Astrocyte (in vitro differentiated cells and primary cell): ENCODE measurements at regions not wholly inside any gene's neighbourhood (a gene's known extent, or its start where the extent isn't known, plus 50 kb on each side); places are given as distances from the start of the nearest gene placed in this dataset.
"Not testable (repeated sequence)": the region's sequence is repeated elsewhere in the genome, so short reads cannot be mapped to it uniquely, and the experiment has no call there.

Experiments used
- DNase-seq: peaks from one replicate; pipeline ENCODE4 v3.0.0-alpha.2; 2010; ENCODE audit warnings: low read depth
- FAIRE-seq: peaks from 2 replicates; lab custom pipeline; 2011; peaks lifted over from hg19 to GRCh38; lab: Jason Lieb, UNC
- H2AFZ ChIP-seq: 2 replicates; pipeline ENCODE4 v1.6.0; 2012; ENCODE audit warnings: low read depth, low read length, inconsistent platforms
- H3K27ac ChIP-seq: 2 replicates; pipeline ENCODE4 v1.5.1; 2011; ENCODE audit warnings: low read depth, low read length, inconsistent platforms
- H3K27me3 ChIP-seq: 2 replicates; pipeline ENCODE4 v1.6.0; 2011; ENCODE audit warnings: low read length, inconsistent platforms; ENCODE audit not compliant: insufficient read depth
- H3K36me3 ChIP-seq: 2 replicates; pipeline ENCODE4 v1.5.1; 2011; ENCODE audit warnings: low read length, inconsistent platforms; ENCODE audit not compliant: insufficient read depth
- H3K4me1 ChIP-seq: 2 replicates; pipeline ENCODE4 v1.5.1; 2011; ENCODE audit warnings: low read length, inconsistent platforms; ENCODE audit not compliant: insufficient read depth
- H3K4me2 ChIP-seq: 2 replicates; pipeline ENCODE4 v1.6.0; 2012; ENCODE audit warnings: low read length, inconsistent platforms
- H3K4me3 ChIP-seq: 2 replicates; pipeline ENCODE4 v1.5.1; 2011; ENCODE audit warnings: low read depth, mild to moderate bottlenecking, low read length, inconsistent platforms; ENCODE audit not compliant: insufficient read depth
- H3K79me2 ChIP-seq: 2 replicates; pipeline ENCODE4 v1.6.0; 2012; ENCODE audit warnings: mild to moderate bottlenecking, low read length, inconsistent platforms; ENCODE audit not compliant: insufficient read depth
- H3K9ac ChIP-seq: 2 replicates; pipeline ENCODE4 v1.6.0; 2012; ENCODE audit warnings: mild to moderate bottlenecking, low read length, inconsistent platforms
- H3K9me3 ChIP-seq: 2 replicates; pipeline ENCODE4 v1.5.1; 2012; ENCODE audit warnings: low read depth, mild to moderate bottlenecking, low read length, inconsistent platforms; ENCODE audit not compliant: insufficient read depth
- H4K20me1 ChIP-seq: 2 replicates; pipeline ENCODE4 v1.6.0; 2012; ENCODE audit warnings: low read length, inconsistent platforms; ENCODE audit not compliant: insufficient read depth
- H3K27ac Mint-ChIP-seq: one replicate; pipeline ENCODE4 v1.8.0; 2021; ENCODE audit warnings: mild to moderate bottlenecking, mixed read lengths; ENCODE audit not compliant: unreplicated experiment
- H3K27me3 Mint-ChIP-seq: one replicate; pipeline ENCODE4 v1.8.0; 2021; ENCODE audit warnings: low read depth, mixed read lengths; ENCODE audit not compliant: unreplicated experiment
- H3K36me3 Mint-ChIP-seq: one replicate; pipeline ENCODE4 v1.8.0; 2021; ENCODE audit warnings: low read depth, mixed read lengths; ENCODE audit not compliant: unreplicated experiment
- H3K4me1 Mint-ChIP-seq: one replicate; pipeline ENCODE4 v1.8.0; 2021; ENCODE audit warnings: low read depth, mixed read lengths; ENCODE audit not compliant: unreplicated experiment
- H3K4me3 Mint-ChIP-seq: one replicate; pipeline ENCODE4 v1.8.0; 2021; ENCODE audit warnings: mild to moderate bottlenecking, moderate library complexity, mixed read lengths; ENCODE audit not compliant: unreplicated experiment
- H3K9me3 Mint-ChIP-seq: one replicate; pipeline ENCODE4 v1.8.0; 2021; ENCODE audit warnings: mild to moderate bottlenecking, mixed read lengths; ENCODE audit not compliant: unreplicated experiment
- EZH2 ChIP-seq: IDR thresholded peaks from 2 replicates; pipeline ENCODE4 v1.6.1; 2012; ENCODE audit warnings: mild to moderate bottlenecking, low read length, inconsistent platforms; ENCODE audit not compliant: insufficient read depth
- TF ChIP-seq, protein P1 (sequence below): IDR thresholded peaks from 2 replicates; pipeline ENCODE4 v1.5.1; 2011; ENCODE audit warnings: low read depth, mild to moderate bottlenecking, inconsistent platforms, low read length, moderate library complexity; ENCODE audit not compliant: insufficient read depth

DNA sequence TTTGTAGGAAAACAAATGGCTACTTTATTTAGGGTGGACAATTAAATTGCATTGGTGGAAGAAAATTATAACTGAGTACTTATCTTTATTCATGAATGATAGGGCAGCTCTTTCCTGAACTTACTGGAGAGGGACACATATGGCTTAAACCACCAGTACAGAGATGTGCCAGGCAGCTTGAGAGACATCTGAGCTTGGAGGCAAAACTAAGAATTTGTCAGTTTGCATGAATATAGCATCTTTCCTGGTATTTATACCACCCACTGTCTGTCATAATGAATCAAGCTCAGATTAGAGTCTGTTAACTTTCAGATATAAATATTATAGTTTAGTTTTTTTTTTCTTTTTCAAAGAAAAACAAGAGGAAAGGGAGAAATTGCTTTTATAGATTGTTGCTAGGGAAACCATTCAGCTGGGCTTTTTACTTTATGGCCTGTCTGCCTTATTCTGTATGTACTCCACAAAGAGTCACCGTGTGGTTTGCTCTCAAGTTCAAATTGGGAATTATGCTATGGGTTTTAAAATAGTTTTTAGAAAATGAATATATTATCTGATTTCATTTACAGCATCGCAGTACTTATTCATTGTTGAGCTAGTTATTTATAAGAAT is 477.0 kb upstream of the CHORDC1 start:
- Histone ChIP-seq H3K36me3 (no peaks in the 10 kb centered on the region), H3K27ac (no peak overlapping the region), H3K9me3 (no peaks in the 10 kb centered on the region), H3K4me1 (no peaks in the 10 kb centered on the region), H3K79me2 (no peaks in the 10 kb centered on the region), H4K20me1 (no peaks in the 10 kb centered on the region), H2AFZ (no peak overlapping the region), H3K27me3 (no peaks in the 10 kb centered on the region), H3K4me2 (no peak overlapping the region), H3K4me3 (no peak overlapping the region), H3K9ac (no peak overlapping the region)
- TF ChIP-seq EZH2 = no peak
- TF ChIP-seq, protein P1, sequence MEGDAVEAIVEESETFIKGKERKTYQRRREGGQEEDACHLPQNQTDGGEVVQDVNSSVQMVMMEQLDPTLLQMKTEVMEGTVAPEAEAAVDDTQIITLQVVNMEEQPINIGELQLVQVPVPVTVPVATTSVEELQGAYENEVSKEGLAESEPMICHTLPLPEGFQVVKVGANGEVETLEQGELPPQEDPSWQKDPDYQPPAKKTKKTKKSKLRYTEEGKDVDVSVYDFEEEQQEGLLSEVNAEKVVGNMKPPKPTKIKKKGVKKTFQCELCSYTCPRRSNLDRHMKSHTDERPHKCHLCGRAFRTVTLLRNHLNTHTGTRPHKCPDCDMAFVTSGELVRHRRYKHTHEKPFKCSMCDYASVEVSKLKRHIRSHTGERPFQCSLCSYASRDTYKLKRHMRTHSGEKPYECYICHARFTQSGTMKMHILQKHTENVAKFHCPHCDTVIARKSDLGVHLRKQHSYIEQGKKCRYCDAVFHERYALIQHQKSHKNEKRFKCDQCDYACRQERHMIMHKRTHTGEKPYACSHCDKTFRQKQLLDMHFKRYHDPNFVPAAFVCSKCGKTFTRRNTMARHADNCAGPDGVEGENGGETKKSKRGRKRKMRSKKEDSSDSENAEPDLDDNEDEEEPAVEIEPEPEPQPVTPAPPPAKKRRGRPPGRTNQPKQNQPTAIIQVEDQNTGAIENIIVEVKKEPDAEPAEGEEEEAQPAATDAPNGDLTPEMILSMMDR = no peak
- H3K27me3 Mint-ChIP-seq = no peaks in the 10 kb centered on the region
- no peak for DNase-seq
- no peak for FAIRE-seq
- H3K9me3 Mint-ChIP-seq = peaks cover 2% of the 10 kb centered on the region
- no peak overlapping the region for H3K4me3 Mint-ChIP-seq
- H3K4me1 Mint-ChIP-seq = no peaks in the 10 kb centered on the region
- no peaks in the 10 kb centered on the region for H3K36me3 Mint-ChIP-seq
- H3K27ac Mint-ChIP-seq = no peak overlapping the region

DNA sequence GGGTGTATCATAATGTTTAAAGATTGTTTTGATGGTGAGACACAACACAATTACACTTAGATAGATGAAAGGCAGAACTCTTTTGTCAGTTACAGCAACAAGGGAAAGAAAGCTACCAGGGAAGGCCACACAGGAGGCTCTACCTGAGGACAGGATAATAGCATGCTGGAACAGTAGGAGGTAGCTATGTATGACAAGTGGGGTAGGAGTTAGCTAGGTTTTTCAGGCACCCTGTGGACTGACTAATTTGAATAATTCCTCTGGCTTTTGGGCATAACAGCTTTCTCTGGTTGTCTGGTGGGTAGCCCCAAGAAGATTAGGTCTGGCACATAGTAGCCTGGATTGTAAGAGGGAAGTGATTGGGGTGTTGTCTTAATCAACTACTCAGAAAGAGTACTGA is 475.4 kb upstream of the CHORDC1 start:
- no peak overlapping the region for H2AFZ ChIP-seq
- no peaks in the 10 kb centered on the region for H3K9me3 ChIP-seq
- peaks cover 2% of the 10 kb centered on the region for H3K9me3 Mint-ChIP-seq
- H3K27ac Mint-ChIP-seq = no peak overlapping the region
- H4K20me1 ChIP-seq = no peaks in the 10 kb centered on the region
- H3K4me1 Mint-ChIP-seq = no peaks in the 10 kb centered on the region
- H3K4me2 ChIP-seq = no peak overlapping the region
- no peaks in the 10 kb centered on the region for H3K4me1 ChIP-seq
- no peak overlapping the region for H3K9ac ChIP-seq
- no peak overlapping the region for H3K4me3 ChIP-seq
- DNase-seq (no peak), FAIRE-seq (no peak)
- H3K36me3 Mint-ChIP-seq = no peaks in the 10 kb centered on the region
- H3K27me3 ChIP-seq = no peaks in the 10 kb centered on the region
- no peaks in the 10 kb centered on the region for H3K27me3 Mint-ChIP-seq
- TF ChIP-seq, protein P1 = no peak
- no peak for TF ChIP-seq EZH2
- H3K4me3 Mint-ChIP-seq = no peak overlapping the region
- no peak overlapping the region for H3K27ac ChIP-seq
- no peaks in the 10 kb centered on the region for H3K36me3 ChIP-seq
- H3K79me2 ChIP-seq = no peaks in the 10 kb centered on the region

DNA sequence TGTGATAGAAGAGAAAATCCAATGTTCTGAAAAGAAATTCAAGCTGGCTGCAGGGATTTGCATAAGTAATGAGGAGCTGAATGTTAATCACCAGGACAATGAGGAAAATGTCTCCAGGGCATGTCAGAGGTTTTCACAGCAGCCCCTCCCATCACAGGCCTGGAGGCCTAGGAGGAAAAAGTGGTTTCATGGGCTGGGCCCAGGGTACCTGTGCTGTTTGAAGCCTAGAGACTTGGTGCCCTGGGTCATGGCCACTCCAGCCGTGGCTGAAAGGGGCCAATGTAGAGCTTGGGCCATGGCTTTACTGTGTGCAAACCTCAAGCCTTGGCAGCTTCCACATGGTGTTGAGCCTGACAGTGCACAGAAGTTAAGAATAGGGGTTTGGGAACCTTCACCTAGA is 452.6 kb upstream of the CHORDC1 start:
- not testable (repeated sequence) for H3K27ac ChIP-seq, H2AFZ ChIP-seq, H3K9ac ChIP-seq, H3K9me3 ChIP-seq, H3K36me3 ChIP-seq, FAIRE-seq, H3K27ac Mint-ChIP-seq, H3K4me1 Mint-ChIP-seq, H4K20me1 ChIP-seq, H3K27me3 ChIP-seq, H3K27me3 Mint-ChIP-seq, H3K4me2 ChIP-seq, DNase-seq, H3K4me3 ChIP-seq, H3K4me3 Mint-ChIP-seq, H3K4me1 ChIP-seq, H3K36me3 Mint-ChIP-seq, H3K79me2 ChIP-seq
- H3K9me3 Mint-ChIP-seq = peaks cover 14% of the 10 kb centered on the region
